Astrocyte (in vitro differentiated cells and primary cell): ENCODE measurements at regions not wholly inside any gene's neighbourhood (a gene's known extent, or its start where the extent isn't known, plus 50 kb on each side); places are given as distances from the start of the nearest gene placed in this dataset.

Source experiments
- DNase-seq: peaks from one replicate; pipeline ENCODE4 v3.0.0-alpha.2; 2010; ENCODE audit warnings: low read depth
- FAIRE-seq: peaks from 2 replicates; lab custom pipeline; 2011; peaks lifted over from hg19 to GRCh38; lab: Jason Lieb, UNC
- H2AFZ ChIP-seq: 2 replicates; pipeline ENCODE4 v1.6.0; 2012; ENCODE audit warnings: low read depth, low read length, inconsistent platforms
- H3K27ac ChIP-seq: 2 replicates; pipeline ENCODE4 v1.5.1; 2011; ENCODE audit warnings: low read depth, low read length, inconsistent platforms
- H3K27me3 ChIP-seq: 2 replicates; pipeline ENCODE4 v1.6.0; 2011; ENCODE audit warnings: low read length, inconsistent platforms; ENCODE audit not compliant: insufficient read depth
- H3K36me3 ChIP-seq: 2 replicates; pipeline ENCODE4 v1.5.1; 2011; ENCODE audit warnings: low read length, inconsistent platforms; ENCODE audit not compliant: insufficient read depth
- H3K4me1 ChIP-seq: 2 replicates; pipeline ENCODE4 v1.5.1; 2011; ENCODE audit warnings: low read length, inconsistent platforms; ENCODE audit not compliant: insufficient read depth
- H3K4me2 ChIP-seq: 2 replicates; pipeline ENCODE4 v1.6.0; 2012; ENCODE audit warnings: low read length, inconsistent platforms
- H3K4me3 ChIP-seq: 2 replicates; pipeline ENCODE4 v1.5.1; 2011; ENCODE audit warnings: low read depth, mild to moderate bottlenecking, low read length, inconsistent platforms; ENCODE audit not compliant: insufficient read depth
- H3K79me2 ChIP-seq: 2 replicates; pipeline ENCODE4 v1.6.0; 2012; ENCODE audit warnings: mild to moderate bottlenecking, low read length, inconsistent platforms; ENCODE audit not compliant: insufficient read depth
- H3K9ac ChIP-seq: 2 replicates; pipeline ENCODE4 v1.6.0; 2012; ENCODE audit warnings: mild to moderate bottlenecking, low read length, inconsistent platforms
- H3K9me3 ChIP-seq: 2 replicates; pipeline ENCODE4 v1.5.1; 2012; ENCODE audit warnings: low read depth, mild to moderate bottlenecking, low read length, inconsistent platforms; ENCODE audit not compliant: insufficient read depth
- H4K20me1 ChIP-seq: 2 replicates; pipeline ENCODE4 v1.6.0; 2012; ENCODE audit warnings: low read length, inconsistent platforms; ENCODE audit not compliant: insufficient read depth
- H3K27ac Mint-ChIP-seq: one replicate; pipeline ENCODE4 v1.8.0; 2021; ENCODE audit warnings: mild to moderate bottlenecking, mixed read lengths; ENCODE audit not compliant: unreplicated experiment
- H3K27me3 Mint-ChIP-seq: one replicate; pipeline ENCODE4 v1.8.0; 2021; ENCODE audit warnings: low read depth, mixed read lengths; ENCODE audit not compliant: unreplicated experiment
- H3K36me3 Mint-ChIP-seq: one replicate; pipeline ENCODE4 v1.8.0; 2021; ENCODE audit warnings: low read depth, mixed read lengths; ENCODE audit not compliant: unreplicated experiment
- H3K4me1 Mint-ChIP-seq: one replicate; pipeline ENCODE4 v1.8.0; 2021; ENCODE audit warnings: low read depth, mixed read lengths; ENCODE audit not compliant: unreplicated experiment
- H3K4me3 Mint-ChIP-seq: one replicate; pipeline ENCODE4 v1.8.0; 2021; ENCODE audit warnings: mild to moderate bottlenecking, moderate library complexity, mixed read lengths; ENCODE audit not compliant: unreplicated experiment
- H3K9me3 Mint-ChIP-seq: one replicate; pipeline ENCODE4 v1.8.0; 2021; ENCODE audit warnings: mild to moderate bottlenecking, mixed read lengths; ENCODE audit not compliant: unreplicated experiment
- CTCF ChIP-seq: IDR thresholded peaks from 2 replicates; pipeline ENCODE4 v1.5.1; 2011; ENCODE audit warnings: low read depth, mild to moderate bottlenecking, inconsistent platforms, low read length, moderate library complexity; ENCODE audit not compliant: insufficient read depth
- EZH2 ChIP-seq: IDR thresholded peaks from 2 replicates; pipeline ENCODE4 v1.6.1; 2012; ENCODE audit warnings: mild to moderate bottlenecking, low read length, inconsistent platforms; ENCODE audit not compliant: insufficient read depth

- H2AFZ ChIP-seq, result no peak overlapping the region
- TF ChIP-seq CTCF (no peak), EZH2 (no peak)
- no peaks in the 10 kb centered on the region for H3K36me3 Mint-ChIP-seq
- no peaks in the 10 kb centered on the region for H3K79me2 ChIP-seq
- no peak overlapping the region for H3K27ac Mint-ChIP-seq
- H3K9ac ChIP-seq, result no peak overlapping the region
- H3K4me3 Mint-ChIP-seq, result no peak overlapping the region
- H3K27me3 Mint-ChIP-seq, result peaks cover 3% of the 10 kb centered on the region
- no peaks in the 10 kb centered on the region for H3K4me1 Mint-ChIP-seq
- H3K4me2 ChIP-seq, result no peak overlapping the region
- H3K27me3 ChIP-seq, result no peaks in the 10 kb centered on the region
- H3K4me1 ChIP-seq, result no peaks in the 10 kb centered on the region
- H4K20me1 ChIP-seq, result no peaks in the 10 kb centered on the region
- peaks cover under 1% of the 10 kb centered on the region for H3K9me3 ChIP-seq
- DNase-seq (no peak), FAIRE-seq (no peak)
- no peak overlapping the region for H3K27ac ChIP-seq
- H3K4me3 ChIP-seq, result no peak overlapping the region
- no peaks in the 10 kb centered on the region for H3K36me3 ChIP-seq
- peaks cover 2% of the 10 kb centered on the region for H3K9me3 Mint-ChIP-seq
Observed at GRCh38 chr12:125287155-125287847, 222.1 kb downstream of the AACS start.

GRCh38 chr12:125288931-125289928 is 224.0 kb downstream of the AACS start:
- no peaks in the 10 kb centered on the region for H3K36me3 Mint-ChIP-seq
- FAIRE-seq, result no peak
- Histone ChIP-seq H3K4me1 (no peaks in the 10 kb centered on the region), H3K27me3 (no peaks in the 10 kb centered on the region), H3K9me3 (peaks cover 3% of the 10 kb centered on the region), H3K4me3 (no peak overlapping the region), H2AFZ (no peak overlapping the region), H3K36me3 (no peaks in the 10 kb centered on the region), H3K27ac (no peak overlapping the region), H3K79me2 (no peaks in the 10 kb centered on the region), H3K4me2 (no peak overlapping the region), H4K20me1 (no peaks in the 10 kb centered on the region), H3K9ac (no peak overlapping the region)
- no peak for TF ChIP-seq CTCF
- no peak for TF ChIP-seq EZH2
- peaks cover 6% of the 10 kb centered on the region for H3K27me3 Mint-ChIP-seq
- no peak for DNase-seq
- H3K4me1 Mint-ChIP-seq, result no peaks in the 10 kb centered on the region
- H3K4me3 Mint-ChIP-seq, result no peak overlapping the region
- H3K9me3 Mint-ChIP-seq, result peaks cover 2% of the 10 kb centered on the region
- no peak overlapping the region for H3K27ac Mint-ChIP-seq
